Ishikawa (cell line): ENCODE measurements at regions not wholly inside any gene's neighbourhood (a gene's known extent, or its start where the extent isn't known, plus 50 kb on each side); places are given as distances from the start of the nearest gene placed in this dataset.

Experiments
- NFIC ChIP-seq: IDR thresholded peaks from 2 replicates; pipeline ENCODE4 v1.6.1; 2012
- TEAD4 ChIP-seq: IDR thresholded peaks from 2 replicates; pipeline ENCODE4 v1.6.1; 2012

- TF ChIP-seq TEAD4: no peak
- TF ChIP-seq NFIC: no peak
These were observed 97.9 kb upstream of the ALKAL2 start for GRCh38 chr2:385785-386184.
